GM23248 (cell line): ENCODE measurements at regions not wholly inside any gene's neighbourhood (a gene's known extent, or its start where the extent isn't known, plus 50 kb on each side); places are given as distances from the start of the nearest gene placed in this dataset.
A peak's percentile ranks its signal among the peaks of the same experiment; 100 is the strongest.

Experiments used
- DNase-seq: peaks from one replicate; pipeline ENCODE4 v3.0.0-alpha.2; 2015
- H2AFZ ChIP-seq: fragments of 200-600 bp; sonication (generic); 2 replicates; pipeline ENCODE4 v1.6.1; 2016; ENCODE audit warnings: antibody characterized with exemption
- H3F3A ChIP-seq: fragments of 200-600 bp; sonication (generic); 2 replicates; pipeline ENCODE4 v1.6.1; 2016; ENCODE audit warnings: mild to moderate bottlenecking, antibody characterized with exemption, mixed run types; ENCODE audit not compliant: insufficient read depth
- H3K27ac ChIP-seq: fragments of 200-600 bp; sonication (generic); 2 replicates; pipeline ENCODE4 v1.5.1; 2016; ENCODE audit warnings: mild to moderate bottlenecking
- H3K27me3 ChIP-seq: fragments of 200-600 bp; sonication (generic); replicated peaks from 2 replicates; pipeline ENCODE4 v1.6.1; 2016; ENCODE audit warnings: mild to moderate bottlenecking; ENCODE audit not compliant: insufficient read depth
- H3K36me3 ChIP-seq: fragments of 200-600 bp; sonication (generic); 2 replicates; pipeline ENCODE4 v1.6.1; 2016; ENCODE audit warnings: low read depth, mild to moderate bottlenecking
- H3K4me1 ChIP-seq: fragments of 200-600 bp; sonication (generic); 2 replicates; pipeline ENCODE4 v1.6.1; 2016; ENCODE audit warnings: mild to moderate bottlenecking; ENCODE audit not compliant: insufficient read depth
- H3K4me2 ChIP-seq: fragments of 200-600 bp; sonication (generic); one replicate; pipeline ENCODE4 v1.6.1; 2016; ENCODE audit warnings: mild to moderate bottlenecking; ENCODE audit not compliant: unreplicated experiment
- H3K4me3 ChIP-seq: fragments of 200-600 bp; sonication (generic); 2 replicates; pipeline ENCODE4 v1.5.1; 2016; ENCODE audit warnings: mild to moderate bottlenecking
- H3K79me2 ChIP-seq: fragments of 200-600 bp; sonication (generic); 2 replicates; pipeline ENCODE4 v1.6.1; 2016; ENCODE audit warnings: mild to moderate bottlenecking; ENCODE audit not compliant: insufficient read depth
- H3K9ac ChIP-seq: fragments of 200-600 bp; sonication (generic); 2 replicates; pipeline ENCODE4 v1.6.1; 2016; ENCODE audit warnings: mild to moderate bottlenecking
- H3K9me2 ChIP-seq: fragments of 200-600 bp; sonication (generic); 2 replicates; pipeline ENCODE4 v1.6.1; 2016; ENCODE audit warnings: mixed run types, mild to moderate bottlenecking, moderate library complexity; ENCODE audit not compliant: insufficient read depth
- H3K9me3 ChIP-seq: fragments of 200-600 bp; sonication (generic); one replicate; pipeline ENCODE4 v1.6.1; 2017; ENCODE audit warnings: low read depth
- H4K20me1 ChIP-seq: fragments of 200-600 bp; sonication (generic); 2 replicates; pipeline ENCODE4 v1.6.0; 2016; ENCODE audit not compliant: insufficient read depth
- EZH2 ChIP-seq: fragments of 200-600 bp; sonication (generic); IDR thresholded peaks from 2 replicates; pipeline ENCODE4 v1.6.1; 2018; ENCODE audit warnings: antibody characterized with exemption, mild to moderate bottlenecking; ENCODE audit not compliant: insufficient read depth, poor library complexity, severe bottlenecking
- EZH2phosphoT487 ChIP-seq: fragments of 200-600 bp; sonication (generic); IDR thresholded peaks from 2 replicates; pipeline ENCODE4 v1.6.1; 2018; ENCODE audit warnings: antibody characterized with exemption, moderate library complexity, mild to moderate bottlenecking, low read depth; ENCODE audit not compliant: insufficient read depth
- WGBS, 2 experiments: methylation state at CpG; one replicate each; pipeline ENCODE4 v1.1.6; 2015 to 2017; ENCODE audit warnings: low lambda C conversion rate in 2 of 2, low coverage in 1 of 2; ENCODE audit errors: missing lambda C conversion rate in 2 of 2; 5-methylcytosine and 5-hydroxymethylcytosine counted together
- in situ Hi-C: fragments of 300-500 bp; cut with MboI; formaldehyde crosslinking; loops from 2 replicates; pipeline ENCODE4 v1.15.0; 2020

DNA sequence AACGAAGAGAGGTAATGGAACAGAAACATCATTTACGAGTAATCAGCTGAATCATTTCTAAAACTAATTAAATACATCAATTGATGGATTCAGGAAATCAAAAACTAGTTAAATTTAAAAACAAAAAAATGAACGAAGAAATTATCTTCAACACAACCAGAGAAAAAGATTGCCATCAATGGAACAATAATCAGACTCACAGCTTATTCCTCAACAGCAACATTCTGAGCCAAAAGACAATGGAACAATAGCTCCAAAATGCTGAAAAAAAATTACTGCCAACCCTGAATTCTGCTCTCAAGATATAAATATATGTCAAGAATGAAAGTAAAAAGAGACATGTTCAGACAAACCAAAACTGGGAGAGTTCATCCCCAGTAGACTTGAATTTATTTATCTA is 65.5 kb upstream of the KLF3 start:
- Histone ChIP-seq H3K27ac (no peak overlapping the region), H3K79me2 (no peaks in the 10 kb centered on the region), H3K9me3 (no peaks in the 10 kb centered on the region), H3K9ac (no peak overlapping the region), H3K36me3 (no peaks in the 10 kb centered on the region), H3K9me2 (no peaks in the 10 kb centered on the region), H3F3A (no peaks in the 10 kb centered on the region), H4K20me1 (no peaks in the 10 kb centered on the region), H2AFZ (no peak overlapping the region), H3K4me2 (no peak overlapping the region), H3K4me1 (0 out of 2 replicates have a peak, but pooled peaks cover 5% of the 10 kb centered on the region), H3K4me3 (no peak overlapping the region), H3K27me3 (no peaks in the 10 kb centered on the region)
- WGBS, 2 experiments = 80 to 82% methylated on average over 3 of the region's 3 CpGs
- DNase-seq = no peak
- in situ Hi-C loops = no loop called here
- TF ChIP-seq EZH2 (no peak), EZH2phosphoT487 (no peak)

DNA sequence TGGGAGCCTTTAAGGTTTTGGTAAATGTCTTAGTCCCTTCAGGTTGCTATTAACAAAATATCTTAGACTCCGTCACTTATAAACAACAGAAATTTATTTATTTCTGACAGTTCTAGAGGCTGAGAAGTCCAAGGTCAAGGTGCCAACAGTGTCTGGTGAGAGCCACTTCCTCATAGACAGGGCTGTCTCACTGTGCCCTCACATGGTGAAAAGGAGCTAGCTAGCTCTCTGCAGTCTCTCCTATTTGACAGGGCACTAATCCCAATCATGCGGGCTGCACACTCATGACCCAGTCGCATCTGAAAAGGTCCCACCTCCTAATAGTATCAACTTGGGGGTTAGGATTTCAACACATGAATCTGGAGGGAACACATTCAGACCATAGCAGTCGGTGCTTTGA is 63.4 kb upstream of the KLF3 start:
- Histone ChIP-seq H3K9ac (no peak overlapping the region), H3K79me2 (no peaks in the 10 kb centered on the region), H2AFZ (no peak overlapping the region), H3K4me3 (no peak overlapping the region), H3K9me3 (no peaks in the 10 kb centered on the region), H3K27me3 (no peaks in the 10 kb centered on the region), H3K9me2 (no peaks in the 10 kb centered on the region), H3K27ac (no peak overlapping the region), H3K4me2 (no peak overlapping the region), H3K36me3 (no peaks in the 10 kb centered on the region), H3K4me1 (0 out of 2 replicates have a peak, but pooled peaks cover 5% of the 10 kb centered on the region), H3F3A (no peaks in the 10 kb centered on the region), H4K20me1 (no peaks in the 10 kb centered on the region)
- in situ Hi-C loops = no loop called here
- DNase-seq = no peak
- 75 to 80% methylated on average over 4 of the region's 4 CpGs for WGBS, 2 experiments
- no peak for TF ChIP-seq EZH2phosphoT487
- no peak for TF ChIP-seq EZH2

DNA sequence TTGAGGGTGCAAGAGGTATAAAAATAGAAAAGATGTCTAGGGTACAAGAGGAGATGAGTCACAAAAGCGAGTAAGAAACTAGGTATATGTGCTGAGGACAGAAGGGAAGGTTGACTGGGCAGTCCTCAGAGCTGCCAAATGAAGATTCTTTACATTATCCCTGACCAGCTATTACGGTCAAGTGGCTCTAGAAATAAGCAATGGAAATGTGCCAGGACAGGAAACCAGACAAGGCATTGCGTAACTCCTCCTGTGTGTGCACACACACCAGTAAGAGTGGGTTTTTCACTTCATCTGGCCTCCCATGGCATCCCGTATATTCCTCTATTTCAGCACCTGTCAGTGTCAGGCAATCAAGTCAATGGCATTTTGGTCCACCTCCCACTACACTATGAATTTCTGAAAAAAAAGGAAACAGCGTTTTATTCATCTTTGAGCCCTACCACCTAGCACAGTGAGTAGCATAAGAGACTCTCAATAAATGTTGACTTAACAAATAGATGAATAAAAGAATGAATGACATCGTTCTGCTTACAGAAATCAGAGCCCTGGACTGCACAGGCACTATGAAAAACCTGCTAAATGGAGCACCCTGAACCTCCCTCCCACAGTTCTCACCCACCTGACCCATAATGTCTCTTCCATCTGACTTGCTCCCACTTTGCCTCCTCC is 62.6 kb upstream of the KLF3 start:
- H3K4me2 ChIP-seq = no peak overlapping the region
- DNase-seq = peak; percentile 47
- 54 to 59% methylated on average over 6 of the region's 6 CpGs for WGBS, 2 experiments

DNA sequence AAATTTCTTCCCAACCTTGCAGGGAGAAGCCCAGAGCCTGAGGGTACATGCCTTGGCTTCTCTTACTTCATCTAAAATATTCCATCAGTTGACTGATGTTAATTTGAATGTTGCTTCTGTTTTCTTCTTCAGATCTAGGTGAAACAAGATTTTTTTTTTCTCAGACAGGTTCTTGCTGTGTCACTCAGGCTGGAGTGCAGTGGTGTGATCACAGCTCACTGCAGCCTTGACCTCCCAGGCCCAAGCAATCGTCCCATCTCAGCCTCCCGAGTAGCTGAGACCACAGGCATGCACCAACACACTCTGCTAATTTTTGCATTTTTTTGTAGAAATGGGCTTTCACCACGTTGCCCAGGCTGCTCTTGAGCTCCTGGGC is 62.1 kb upstream of the KLF3 start:
- no peak for DNase-seq
- WGBS, 2 experiments = 43 to 54% methylated on average over 3 of the region's 3 CpGs
- no peak overlapping the region for H2AFZ ChIP-seq
- no peak overlapping the region for H3K4me3 ChIP-seq
- H3K4me1 ChIP-seq = 0 out of 2 replicates have a peak, but pooled peaks cover 5% of the 10 kb centered on the region
- no peaks in the 10 kb centered on the region for H3K9me2 ChIP-seq
- H3K27me3 ChIP-seq = no peaks in the 10 kb centered on the region
- H3F3A ChIP-seq = no peaks in the 10 kb centered on the region
- H3K9me3 ChIP-seq = no peaks in the 10 kb centered on the region
- no peak overlapping the region for H3K27ac ChIP-seq
- no peaks in the 10 kb centered on the region for H4K20me1 ChIP-seq
- no peak overlapping the region for H3K9ac ChIP-seq
- no peaks in the 10 kb centered on the region for H3K36me3 ChIP-seq
- TF ChIP-seq EZH2phosphoT487 = no peak
- in situ Hi-C loops = no loop called here
- H3K4me2 ChIP-seq = no peak overlapping the region
- H3K79me2 ChIP-seq = no peaks in the 10 kb centered on the region

More for the DNA sequence above, 62.6 kb upstream of the KLF3 start:
- in situ Hi-C loops = no loop called here
- no peaks in the 10 kb centered on the region for H3K79me2 ChIP-seq
- no peak overlapping the region for H3K4me3 ChIP-seq
- H3K27me3 ChIP-seq = no peaks in the 10 kb centered on the region
- no peaks in the 10 kb centered on the region for H3F3A ChIP-seq
- H3K9ac ChIP-seq = no peak overlapping the region
- H4K20me1 ChIP-seq = no peaks in the 10 kb centered on the region
- TF ChIP-seq EZH2 (no peak), EZH2phosphoT487 (no peak)
- no peaks in the 10 kb centered on the region for H3K36me3 ChIP-seq
- no peaks in the 10 kb centered on the region for H3K9me3 ChIP-seq
- H3K27ac ChIP-seq = no peak overlapping the region
- H2AFZ ChIP-seq = no peak overlapping the region
- 0 out of 2 replicates have a peak, but pooled peaks cover 5% of the 10 kb centered on the region for H3K4me1 ChIP-seq
- no peaks in the 10 kb centered on the region for H3K9me2 ChIP-seq
